ENCODE measurements at regions not wholly inside any gene's neighbourhood (a gene's known extent, or its start where the extent isn't known, plus 50 kb on each side); places are given as distances from the start of the nearest gene placed in this dataset.

GRCh38 chr6:153898360-153899059 lies 140.5 kb upstream of the OPRM1 start:
- no peak for DNase-seq (ENCODE audit: low read depth)
- TF ChIP-seq, protein P1, sequence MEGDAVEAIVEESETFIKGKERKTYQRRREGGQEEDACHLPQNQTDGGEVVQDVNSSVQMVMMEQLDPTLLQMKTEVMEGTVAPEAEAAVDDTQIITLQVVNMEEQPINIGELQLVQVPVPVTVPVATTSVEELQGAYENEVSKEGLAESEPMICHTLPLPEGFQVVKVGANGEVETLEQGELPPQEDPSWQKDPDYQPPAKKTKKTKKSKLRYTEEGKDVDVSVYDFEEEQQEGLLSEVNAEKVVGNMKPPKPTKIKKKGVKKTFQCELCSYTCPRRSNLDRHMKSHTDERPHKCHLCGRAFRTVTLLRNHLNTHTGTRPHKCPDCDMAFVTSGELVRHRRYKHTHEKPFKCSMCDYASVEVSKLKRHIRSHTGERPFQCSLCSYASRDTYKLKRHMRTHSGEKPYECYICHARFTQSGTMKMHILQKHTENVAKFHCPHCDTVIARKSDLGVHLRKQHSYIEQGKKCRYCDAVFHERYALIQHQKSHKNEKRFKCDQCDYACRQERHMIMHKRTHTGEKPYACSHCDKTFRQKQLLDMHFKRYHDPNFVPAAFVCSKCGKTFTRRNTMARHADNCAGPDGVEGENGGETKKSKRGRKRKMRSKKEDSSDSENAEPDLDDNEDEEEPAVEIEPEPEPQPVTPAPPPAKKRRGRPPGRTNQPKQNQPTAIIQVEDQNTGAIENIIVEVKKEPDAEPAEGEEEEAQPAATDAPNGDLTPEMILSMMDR (IDR thresholded peaks at IDR 0.05; ENCODE audit: control insufficient read depth, extremely low read depth, insufficient read depth): no peak
- H3K4me3 ChIP-seq (ENCODE audit: low read depth, low read length): no peak overlapping the region

DNA sequence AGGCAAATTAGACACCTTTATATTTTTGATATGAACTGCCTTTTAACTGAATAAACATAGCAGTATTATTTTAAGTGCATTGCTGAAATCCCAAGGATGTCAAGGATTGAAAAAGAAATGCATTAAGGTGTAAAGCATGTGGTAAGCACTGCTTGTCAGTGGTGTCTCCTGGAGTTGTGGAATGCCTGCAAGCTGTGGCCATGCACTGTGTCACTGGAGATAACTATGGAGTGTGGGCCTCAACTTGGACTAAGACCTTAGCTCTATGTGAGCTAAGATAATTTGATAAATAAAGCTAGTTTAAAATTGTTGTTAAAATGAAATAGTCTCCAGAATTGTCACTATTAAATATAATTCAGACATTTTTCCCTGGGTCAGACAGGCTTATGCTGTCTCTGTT lies 156.6 kb upstream of the OPRM1 start:
- DNase-seq (ENCODE audit: low read depth): no peak
- TF ChIP-seq, protein P1 (IDR thresholded peaks at IDR 0.05; ENCODE audit: control insufficient read depth, extremely low read depth, insufficient read depth): no peak
- H3K4me3 ChIP-seq (ENCODE audit: low read depth, low read length): no peak overlapping the region

- TF ChIP-seq, protein P1 (IDR thresholded peaks at IDR 0.05; ENCODE audit: control insufficient read depth, extremely low read depth, insufficient read depth): no peak
- H3K4me3 ChIP-seq (ENCODE audit: low read depth, low read length): no peak overlapping the region
- DNase-seq (ENCODE audit: low read depth): no peak
Measured at GRCh38 chr6:153873541-153873940, 165.5 kb upstream of the OPRM1 start.

DNA sequence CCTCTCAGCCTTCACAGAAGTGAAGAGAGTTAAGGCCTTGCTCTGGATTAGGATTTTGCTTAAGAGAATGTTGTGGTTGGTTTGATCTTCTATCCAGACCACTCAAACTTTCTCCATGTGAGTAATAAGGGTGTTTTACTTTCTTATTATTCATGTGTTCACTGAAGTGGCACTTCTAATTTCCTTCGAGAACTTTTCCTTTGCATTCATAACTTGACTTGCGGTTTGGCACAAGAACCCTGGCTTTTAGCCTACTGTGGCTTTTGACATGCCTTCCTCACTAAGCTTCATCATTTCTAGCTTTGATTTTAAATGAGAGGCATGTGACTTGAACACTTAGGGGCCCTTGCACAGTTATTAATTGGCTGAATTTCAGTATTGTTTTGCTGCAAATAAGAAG lies 166.1 kb upstream of the OPRM1 start:
- TF ChIP-seq, protein P1 (IDR thresholded peaks at IDR 0.05; ENCODE audit: control insufficient read depth, extremely low read depth, insufficient read depth): no peak
- H3K4me3 ChIP-seq (ENCODE audit: low read depth, low read length): no peak overlapping the region
- no peak for DNase-seq (ENCODE audit: low read depth)

- no peak for DNase-seq (ENCODE audit: low read depth)
- no peak overlapping the region for H3K4me3 ChIP-seq (ENCODE audit: low read depth, low read length)
- TF ChIP-seq, protein P1 (IDR thresholded peaks at IDR 0.05; ENCODE audit: control insufficient read depth, extremely low read depth, insufficient read depth): no peak
Measured at GRCh38 chr6:153862927-153863326, 176.1 kb upstream of the OPRM1 start.

GRCh38 chr6:153862139-153862538 lies 176.9 kb upstream of the OPRM1 start:
- DNase-seq (ENCODE audit: low read depth): no peak
- TF ChIP-seq, protein P1 (IDR thresholded peaks at IDR 0.05; ENCODE audit: control insufficient read depth, extremely low read depth, insufficient read depth): no peak
- no peak overlapping the region for H3K4me3 ChIP-seq (ENCODE audit: low read depth, low read length)

DNA sequence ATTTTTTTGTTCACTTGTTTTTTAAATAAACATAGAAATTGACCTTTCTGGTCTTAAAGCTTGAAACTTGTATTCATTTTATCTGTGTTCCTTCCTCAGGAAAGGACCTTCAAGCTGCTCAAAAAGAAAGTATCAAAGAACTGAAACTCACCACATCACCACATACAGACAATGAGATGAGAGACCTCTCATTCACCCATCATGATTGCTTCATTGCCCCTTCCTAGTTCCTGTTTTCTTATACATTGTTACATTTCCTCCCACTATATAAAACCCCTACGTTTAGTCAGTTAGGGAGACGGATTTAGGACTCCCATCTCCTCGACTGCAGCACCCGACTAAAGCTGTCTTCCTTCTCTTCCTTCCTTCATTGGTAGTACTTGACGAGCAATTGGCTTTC lies 180.5 kb upstream of the OPRM1 start:
- no peak overlapping the region for H3K4me3 ChIP-seq (ENCODE audit: low read depth, low read length)

More for the DNA sequence above, 180.5 kb upstream of the OPRM1 start:
- TF ChIP-seq, protein P1 (IDR thresholded peaks at IDR 0.05; ENCODE audit: control insufficient read depth, extremely low read depth, insufficient read depth): no peak
- DNase-seq (ENCODE audit: low read depth): no peak
